ENCODE measurements at regions not wholly inside any gene's neighbourhood (a gene's known extent, or its start where the extent isn't known, plus 50 kb on each side); places are given as distances from the start of the nearest gene placed in this dataset.

DNA sequence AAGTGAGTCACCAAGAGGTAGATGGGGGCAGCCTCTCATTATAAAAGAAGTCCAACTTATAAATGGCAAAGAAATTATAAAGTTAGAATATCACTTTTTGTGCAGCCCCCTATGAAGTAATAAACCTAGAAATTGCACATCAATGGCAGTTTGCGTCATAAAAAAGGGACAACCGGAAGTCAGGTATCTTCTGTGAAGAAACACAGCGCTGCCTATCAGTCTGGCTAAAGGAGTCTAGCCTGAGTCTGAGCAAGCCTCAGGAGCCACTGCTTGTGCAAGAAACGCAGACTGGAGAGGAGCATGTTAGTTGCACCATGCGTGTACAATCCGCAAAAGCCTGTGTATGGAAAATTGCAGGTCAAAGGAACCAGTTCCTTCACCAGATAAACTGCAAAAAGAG, 178.4 kb downstream of the ARRDC4 start (continued):
- TF ChIP-seq, protein P1, sequence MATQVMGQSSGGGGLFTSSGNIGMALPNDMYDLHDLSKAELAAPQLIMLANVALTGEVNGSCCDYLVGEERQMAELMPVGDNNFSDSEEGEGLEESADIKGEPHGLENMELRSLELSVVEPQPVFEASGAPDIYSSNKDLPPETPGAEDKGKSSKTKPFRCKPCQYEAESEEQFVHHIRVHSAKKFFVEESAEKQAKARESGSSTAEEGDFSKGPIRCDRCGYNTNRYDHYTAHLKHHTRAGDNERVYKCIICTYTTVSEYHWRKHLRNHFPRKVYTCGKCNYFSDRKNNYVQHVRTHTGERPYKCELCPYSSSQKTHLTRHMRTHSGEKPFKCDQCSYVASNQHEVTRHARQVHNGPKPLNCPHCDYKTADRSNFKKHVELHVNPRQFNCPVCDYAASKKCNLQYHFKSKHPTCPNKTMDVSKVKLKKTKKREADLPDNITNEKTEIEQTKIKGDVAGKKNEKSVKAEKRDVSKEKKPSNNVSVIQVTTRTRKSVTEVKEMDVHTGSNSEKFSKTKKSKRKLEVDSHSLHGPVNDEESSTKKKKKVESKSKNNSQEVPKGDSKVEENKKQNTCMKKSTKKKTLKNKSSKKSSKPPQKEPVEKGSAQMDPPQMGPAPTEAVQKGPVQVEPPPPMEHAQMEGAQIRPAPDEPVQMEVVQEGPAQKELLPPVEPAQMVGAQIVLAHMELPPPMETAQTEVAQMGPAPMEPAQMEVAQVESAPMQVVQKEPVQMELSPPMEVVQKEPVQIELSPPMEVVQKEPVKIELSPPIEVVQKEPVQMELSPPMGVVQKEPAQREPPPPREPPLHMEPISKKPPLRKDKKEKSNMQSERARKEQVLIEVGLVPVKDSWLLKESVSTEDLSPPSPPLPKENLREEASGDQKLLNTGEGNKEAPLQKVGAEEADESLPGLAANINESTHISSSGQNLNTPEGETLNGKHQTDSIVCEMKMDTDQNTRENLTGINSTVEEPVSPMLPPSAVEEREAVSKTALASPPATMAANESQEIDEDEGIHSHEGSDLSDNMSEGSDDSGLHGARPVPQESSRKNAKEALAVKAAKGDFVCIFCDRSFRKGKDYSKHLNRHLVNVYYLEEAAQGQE (IDR thresholded peaks at IDR 0.05; ENCODE audit: low read depth) = no peak
- TF ChIP-seq, protein P2, sequence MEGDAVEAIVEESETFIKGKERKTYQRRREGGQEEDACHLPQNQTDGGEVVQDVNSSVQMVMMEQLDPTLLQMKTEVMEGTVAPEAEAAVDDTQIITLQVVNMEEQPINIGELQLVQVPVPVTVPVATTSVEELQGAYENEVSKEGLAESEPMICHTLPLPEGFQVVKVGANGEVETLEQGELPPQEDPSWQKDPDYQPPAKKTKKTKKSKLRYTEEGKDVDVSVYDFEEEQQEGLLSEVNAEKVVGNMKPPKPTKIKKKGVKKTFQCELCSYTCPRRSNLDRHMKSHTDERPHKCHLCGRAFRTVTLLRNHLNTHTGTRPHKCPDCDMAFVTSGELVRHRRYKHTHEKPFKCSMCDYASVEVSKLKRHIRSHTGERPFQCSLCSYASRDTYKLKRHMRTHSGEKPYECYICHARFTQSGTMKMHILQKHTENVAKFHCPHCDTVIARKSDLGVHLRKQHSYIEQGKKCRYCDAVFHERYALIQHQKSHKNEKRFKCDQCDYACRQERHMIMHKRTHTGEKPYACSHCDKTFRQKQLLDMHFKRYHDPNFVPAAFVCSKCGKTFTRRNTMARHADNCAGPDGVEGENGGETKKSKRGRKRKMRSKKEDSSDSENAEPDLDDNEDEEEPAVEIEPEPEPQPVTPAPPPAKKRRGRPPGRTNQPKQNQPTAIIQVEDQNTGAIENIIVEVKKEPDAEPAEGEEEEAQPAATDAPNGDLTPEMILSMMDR (IDR thresholded peaks at IDR 0.05 in 2 of 3, conservative IDR thresholded peaks at IDR 0.05 in 1 of 3; ENCODE audit: borderline replicate concordance in 1 of 3, insufficient read depth in 1 of 3, low read depth in 2 of 3, low read length in 2 of 3) = no peak
- no peak for TF ChIP-seq JUND (IDR thresholded peaks at IDR 0.05)

DNA sequence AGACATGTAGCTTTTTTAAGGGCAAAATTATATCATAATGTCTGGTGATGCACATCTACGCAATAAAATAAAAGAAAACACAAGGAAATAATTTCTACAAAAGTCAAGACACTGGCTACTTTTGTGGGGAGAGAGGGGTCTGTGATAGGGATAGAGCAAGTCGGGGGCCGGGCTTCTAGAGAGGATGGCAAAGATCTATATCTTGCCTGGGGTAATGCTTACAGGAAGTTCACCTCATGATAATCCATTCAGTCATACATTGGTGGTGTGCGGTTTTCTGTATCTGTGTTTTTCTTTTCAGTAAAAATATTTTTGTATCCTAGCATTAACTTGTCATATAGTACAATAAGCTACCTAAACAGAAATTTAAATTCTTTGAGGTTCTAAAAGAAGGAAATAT, 178.8 kb downstream of the ARRDC4 start:
- Histone ChIP-seq H3K27me3 (ENCODE audit: insufficient read depth, low read length) (no peaks in the 10 kb centered on the region; the same call in 1 of the 2 replicates), H3K4me3 (replicated peaks in 1 of 2; ENCODE audit: low read depth in 1 of 2, low read length in 2 of 2) (no peak overlapping the region), H3K4me1 (ENCODE audit: control insufficient read depth in 1 of 2, insufficient read depth in 2 of 2, low read length in 2 of 2) (no peaks in the 10 kb centered on the region), H3K36me3 (ENCODE audit: control insufficient read depth in 1 of 2, insufficient read depth in 2 of 2, low read length in 2 of 2) (no peaks in the 10 kb centered on the region), H3K9me3 (ENCODE audit: control insufficient read depth in 1 of 2, insufficient read depth in 1 of 2, low read depth in 1 of 2, low read length in 2 of 2) (no peaks in the 10 kb centered on the region), H2AFZ (ENCODE audit: low read depth, low read length, poor library complexity, severe bottlenecking) (no peak overlapping the region), H3K79me2 (ENCODE audit: insufficient read depth, low read length) (no peaks in the 10 kb centered on the region), H3K9ac (ENCODE audit: low read length) (no peak overlapping the region), H3K4me2 (ENCODE audit: low read length) (no peak overlapping the region), H3K27ac (ENCODE audit: low read depth, low read length) (no peak overlapping the region), H4K20me1 (ENCODE audit: insufficient read depth) (no peaks in the 10 kb centered on the region), H3K9me2 (ENCODE audit: insufficient read depth) (no peaks in the 10 kb centered on the region)
- DNase-seq (ENCODE audit: low read depth, low spot score) (no peak), ATAC-seq (no peak)
- intact Hi-C loops (cut with micrococcal nuclease) = no loop called here
- RAD21 ChIA-PET (ENCODE audit: low non-redundant PET in 1 of 2, low total read pairs in 2 of 2, uncharacterized antibody in 2 of 2, unreplicated experiment in 2 of 2) = no interaction called here
- CTCF ChIA-PET = no interaction called here
- no TSS peak for BruUV-seq (replicated peaks)
- POLR2A ChIA-PET = no interaction called here
- TF ChIP-seq, protein P3, sequence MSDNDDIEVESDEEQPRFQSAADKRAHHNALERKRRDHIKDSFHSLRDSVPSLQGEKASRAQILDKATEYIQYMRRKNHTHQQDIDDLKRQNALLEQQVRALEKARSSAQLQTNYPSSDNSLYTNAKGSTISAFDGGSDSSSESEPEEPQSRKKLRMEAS (IDR thresholded peaks at IDR 0.05) = no peak
- no peak for TF ChIP-seq SIN3A (IDR thresholded peaks at IDR 0.05; ENCODE audit: low read depth)
- TF ChIP-seq, protein P4, sequence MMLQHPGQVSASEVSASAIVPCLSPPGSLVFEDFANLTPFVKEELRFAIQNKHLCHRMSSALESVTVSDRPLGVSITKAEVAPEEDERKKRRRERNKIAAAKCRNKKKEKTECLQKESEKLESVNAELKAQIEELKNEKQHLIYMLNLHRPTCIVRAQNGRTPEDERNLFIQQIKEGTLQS (IDR thresholded peaks at IDR 0.05) = no peak
- no peak for TF ChIP-seq FOSL1 (IDR thresholded peaks at IDR 0.05; ENCODE audit: low read depth)
- TF ChIP-seq CEBPB (IDR thresholded peaks at IDR 0.05; ENCODE audit: low read depth) = no peak
- TF ChIP-seq TCF7L2 (IDR thresholded peaks at IDR 0.05; ENCODE audit: borderline replicate concordance, extremely low read depth, insufficient read depth, insufficient read length) = no peak
- TF ChIP-seq, protein P2 (IDR thresholded peaks at IDR 0.05 in 2 of 3, conservative IDR thresholded peaks at IDR 0.05 in 1 of 3; ENCODE audit: borderline replicate concordance in 1 of 3, insufficient read depth in 1 of 3, low read depth in 2 of 3, low read length in 2 of 3) = no peak
- TF ChIP-seq POLR2A (IDR thresholded peaks at IDR 0.05; ENCODE audit: borderline replicate concordance, extremely low read depth, insufficient read depth, insufficient read length) = no peak
- no peak for TF ChIP-seq EGR1 (IDR thresholded peaks at IDR 0.05; ENCODE audit: low read depth)
- TF ChIP-seq ZFX (IDR thresholded peaks at IDR 0.05) = no peak
- no peak for TF ChIP-seq CBX3 (IDR thresholded peaks at IDR 0.05; ENCODE audit: low read depth)
- no peak for TF ChIP-seq ZNF274 (IDR thresholded peaks at IDR 0.05; ENCODE audit: low read depth, low read length)
- no peak for TF ChIP-seq SP1 (IDR thresholded peaks at IDR 0.05; ENCODE audit: low read depth)
- TF ChIP-seq EZH2 (IDR thresholded peaks at IDR 0.05) = no peak
